GM19468 (cell line): ENCODE measurements at regions not wholly inside any gene's neighbourhood (a gene's known extent, or its start where the extent isn't known, plus 50 kb on each side); places are given as distances from the start of the nearest gene placed in this dataset.

Experiments used
- ATAC-seq: cut with Tn5 transposase; IDR thresholded peaks from one replicate; pipeline ENCODE4 v1.9.1; 2021; ENCODE audit warnings: mild to moderate bottlenecking, moderate library complexity, moderate number of reproducible peaks; ENCODE audit not compliant: unreplicated experiment; ENCODE audit errors: extremely low read depth

DNA sequence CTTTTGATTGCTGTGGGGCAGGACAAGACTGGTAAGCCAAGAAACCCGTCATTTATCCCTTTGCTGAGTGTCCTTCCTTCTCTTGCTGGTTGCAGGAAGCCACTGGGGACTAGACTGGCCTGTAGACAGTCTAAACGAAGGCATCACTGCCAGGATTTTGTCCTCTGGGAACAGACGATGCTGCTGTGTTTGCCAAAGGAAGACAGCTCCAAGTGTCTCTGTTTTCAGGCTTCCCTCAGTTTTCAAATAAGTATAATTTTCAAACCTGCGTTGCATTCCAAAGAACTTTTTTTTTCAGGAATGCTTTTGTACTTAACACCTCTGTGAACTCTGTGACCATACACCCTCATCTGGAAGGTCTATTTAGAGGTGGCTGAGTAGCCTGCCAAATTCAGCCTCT is 269.4 kb downstream of the HLX start:
- no peak for ATAC-seq

DNA sequence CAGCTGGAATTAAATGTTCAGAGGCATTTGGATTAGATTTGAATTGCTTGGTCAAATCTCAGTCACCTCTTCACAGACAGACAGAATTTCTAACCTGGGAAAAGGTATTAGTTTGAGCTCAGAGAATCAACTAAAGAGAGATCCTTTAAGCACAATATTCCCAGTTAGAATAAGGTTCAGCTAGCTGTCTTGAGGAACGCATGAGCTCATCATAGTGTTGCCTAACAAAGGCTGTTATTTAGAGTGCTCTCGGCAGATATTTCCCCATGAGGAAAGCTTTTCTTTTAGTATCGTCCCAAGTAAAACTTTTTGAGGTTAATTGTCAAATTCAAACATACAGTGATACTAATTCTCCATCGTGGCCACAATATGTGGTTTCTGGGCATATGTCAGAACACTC is 269.9 kb downstream of the HLX start:
- ATAC-seq, result no peak

DNA sequence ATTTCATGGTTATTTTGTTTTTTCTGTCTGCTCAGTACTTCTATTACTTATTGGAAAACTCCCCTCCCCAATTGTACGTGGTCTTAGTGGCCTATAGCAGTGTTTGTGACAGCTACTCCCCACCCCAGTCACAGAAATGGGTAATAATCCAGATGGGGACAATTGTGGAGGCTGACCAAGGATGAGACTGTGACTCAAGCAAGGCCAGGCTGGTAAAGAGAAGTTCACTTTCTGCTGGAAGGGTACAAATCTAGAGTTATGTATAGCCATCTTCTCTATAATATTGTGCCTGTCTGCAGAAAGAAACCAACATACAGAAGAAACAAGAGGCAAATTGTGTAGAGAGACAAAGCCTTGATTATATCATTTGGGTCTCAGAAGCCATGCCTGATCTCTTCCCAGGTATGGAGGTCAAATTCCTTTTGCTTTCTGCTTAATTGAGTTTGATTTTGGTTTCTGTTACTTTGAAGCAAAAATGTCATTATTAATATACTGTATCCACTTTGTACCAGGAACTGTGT is 270.4 kb downstream of the HLX start:
- no peak for ATAC-seq

DNA sequence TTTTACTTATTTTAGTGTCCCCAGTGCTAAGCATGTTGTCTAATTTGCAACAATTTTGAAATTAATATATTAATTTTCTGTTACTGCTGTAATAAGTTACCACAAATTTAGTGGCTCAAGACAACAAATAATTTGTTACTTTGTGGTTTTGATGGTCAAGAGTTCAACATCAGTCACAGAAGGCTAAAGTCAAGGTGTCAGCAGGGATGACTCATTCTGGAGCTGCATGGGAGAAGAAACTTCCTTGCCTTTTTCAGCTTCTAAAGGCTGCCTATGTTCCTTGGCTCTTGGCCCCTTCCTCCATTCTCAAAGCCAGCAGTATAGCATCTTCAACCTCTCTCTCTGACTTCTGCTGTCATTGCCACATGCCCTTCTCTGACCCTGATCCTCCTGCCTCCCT is 271.8 kb downstream of the HLX start:
- no peak for ATAC-seq

DNA sequence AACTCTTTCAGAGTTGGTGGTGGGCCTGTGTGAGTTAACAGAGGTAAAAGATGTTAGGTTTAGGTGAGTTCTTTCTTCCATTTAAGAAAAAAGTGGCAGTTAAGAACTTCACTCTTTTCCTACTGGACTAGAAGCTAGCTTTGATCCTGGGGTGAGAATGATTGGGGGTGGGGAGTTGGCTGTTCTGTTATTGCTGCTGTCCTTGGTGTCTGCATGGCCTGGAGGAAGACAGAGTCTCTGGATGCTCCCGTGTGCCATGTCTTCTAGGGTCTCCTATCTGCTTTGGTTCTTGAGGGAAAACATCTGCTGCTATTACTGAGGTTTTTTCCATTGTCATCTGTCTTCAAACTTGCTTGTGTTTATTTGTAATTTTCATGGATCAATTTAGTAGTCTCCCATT is 275.7 kb downstream of the HLX start:
- no peak for ATAC-seq

DNA sequence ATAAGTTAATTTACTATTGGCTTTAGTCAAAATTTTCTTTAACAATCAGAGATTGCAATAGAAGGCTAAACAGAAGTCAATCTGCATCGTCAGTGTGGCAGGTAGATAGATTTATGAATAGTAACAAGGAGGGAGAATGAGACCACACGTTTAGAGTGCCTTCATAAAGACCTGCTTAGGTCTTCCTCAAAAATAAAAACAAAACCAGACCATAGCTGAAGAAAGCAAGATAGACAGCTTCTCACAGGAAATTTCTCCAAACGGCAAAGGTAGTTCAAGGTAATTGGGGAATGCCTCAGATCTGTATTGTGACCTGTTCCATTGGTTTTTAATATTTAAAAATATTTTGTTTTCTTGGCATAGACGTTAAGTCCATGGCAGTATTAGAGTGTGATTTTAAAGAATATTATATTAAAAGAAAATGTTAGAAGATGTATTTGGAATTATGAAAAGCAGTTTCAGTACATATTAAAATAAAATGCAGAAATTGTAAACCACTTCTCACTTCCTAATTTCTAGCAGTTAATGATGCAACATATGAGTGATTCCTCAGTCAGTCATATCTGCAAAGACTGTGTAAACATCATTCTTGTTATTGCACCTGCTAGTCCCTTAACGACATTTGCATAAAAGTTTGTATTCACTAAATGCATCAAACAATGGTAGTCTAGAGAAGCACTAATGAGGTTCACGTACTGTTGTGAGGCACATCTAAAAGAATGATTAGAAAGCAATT is 278.0 kb downstream of the HLX start:
- peak; percentile 99 for ATAC-seq

DNA sequence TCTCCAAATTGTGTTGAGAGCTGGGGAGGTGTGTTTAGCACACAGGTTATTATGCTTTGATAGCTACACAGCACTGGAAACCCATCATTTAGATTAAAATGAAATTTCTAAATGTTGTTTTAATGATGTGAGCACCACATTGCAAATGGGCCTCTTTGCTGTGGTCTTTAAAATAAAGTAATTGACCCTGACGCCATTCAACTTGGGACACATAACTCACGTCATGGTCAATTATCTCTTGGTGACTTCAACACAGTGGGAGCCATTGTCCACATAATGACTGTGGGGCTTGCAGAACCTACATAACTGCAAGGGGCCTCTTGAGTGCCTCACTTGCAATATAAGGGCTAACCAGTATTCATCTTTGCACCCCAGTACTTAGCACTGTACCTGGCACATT is 280.4 kb downstream of the HLX start:
- no peak for ATAC-seq

DNA sequence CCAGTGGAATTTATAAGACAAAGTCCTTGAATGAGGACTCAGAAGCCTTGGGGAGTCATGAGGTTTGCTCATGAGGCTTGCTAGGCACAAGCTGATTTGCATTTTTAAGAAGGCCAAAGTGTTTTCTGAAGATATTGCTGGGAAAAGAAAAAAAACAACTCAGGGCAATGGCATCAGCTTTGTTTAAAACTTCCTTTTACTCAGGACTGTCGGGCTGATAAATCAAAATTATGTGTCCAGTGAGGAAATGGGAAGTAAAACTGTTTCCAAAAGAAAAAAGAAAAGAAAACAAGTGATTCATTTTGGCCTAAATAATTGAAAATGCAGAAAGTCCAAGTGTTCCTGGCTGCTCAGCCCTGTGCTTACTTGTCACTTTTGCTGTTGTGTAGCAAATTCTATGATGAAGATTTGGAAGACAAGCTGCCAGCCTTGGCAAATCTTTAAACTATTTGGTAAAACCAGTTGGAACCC is 282.4 kb downstream of the HLX start:
- ATAC-seq, result no peak

DNA sequence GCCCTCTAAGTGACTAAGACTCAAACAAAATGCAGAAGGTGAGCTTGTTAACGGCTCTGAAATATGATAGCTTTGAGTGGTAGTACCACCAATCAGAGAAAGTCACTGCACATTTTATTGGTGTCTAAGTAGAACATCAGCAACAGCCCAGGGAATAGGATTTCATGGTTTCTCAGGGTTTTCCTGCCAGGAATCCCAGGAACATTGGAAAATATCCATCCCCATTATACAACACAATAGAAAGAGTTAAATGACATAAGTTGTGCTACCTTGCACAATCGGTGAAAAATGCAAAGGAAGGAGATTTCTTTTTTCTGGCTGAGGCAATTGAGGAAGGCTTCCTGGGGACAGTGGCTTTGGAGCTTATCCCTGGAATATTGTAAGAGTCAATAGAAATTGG is 283.1 kb downstream of the HLX start:
- ATAC-seq, result no peak

DNA sequence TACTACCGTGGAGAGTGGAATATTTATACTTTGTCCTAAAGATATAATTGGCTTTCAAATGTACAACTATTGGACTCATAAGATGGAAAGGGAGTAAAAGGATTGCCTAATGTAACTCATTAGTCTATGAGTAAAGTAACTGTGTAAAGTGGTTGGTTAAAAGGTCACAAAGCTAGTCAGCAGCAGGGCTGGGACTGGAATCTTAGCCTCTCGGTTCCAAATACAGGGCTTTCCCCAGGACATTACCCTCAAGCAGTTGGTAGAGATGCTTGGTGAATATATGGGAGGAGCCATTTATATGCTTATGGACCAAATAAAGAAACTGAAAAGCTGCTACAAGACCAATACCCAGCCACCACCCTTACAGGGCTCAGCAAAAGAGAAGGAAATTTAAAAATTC is 283.7 kb downstream of the HLX start:
- ATAC-seq, result no peak

DNA sequence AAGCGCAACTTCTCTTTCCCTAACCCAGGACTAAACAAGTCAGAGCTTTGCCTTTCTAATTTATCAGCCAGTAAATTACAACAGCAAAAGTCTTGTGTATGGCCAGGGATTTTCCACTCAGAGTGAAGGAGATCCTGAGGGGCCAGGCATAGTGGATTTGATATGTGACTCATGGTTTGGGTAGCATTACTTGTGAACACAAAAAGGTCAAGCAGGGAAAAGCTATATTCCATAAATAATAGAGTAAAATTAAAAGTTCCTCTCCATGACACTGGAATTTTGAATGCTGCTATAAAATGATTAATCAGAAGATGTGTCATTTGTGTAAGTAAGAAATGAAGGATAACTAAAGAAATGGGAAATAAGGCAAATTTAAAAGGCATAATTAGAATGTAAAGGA is 284.8 kb downstream of the HLX start:
- no peak for ATAC-seq

DNA sequence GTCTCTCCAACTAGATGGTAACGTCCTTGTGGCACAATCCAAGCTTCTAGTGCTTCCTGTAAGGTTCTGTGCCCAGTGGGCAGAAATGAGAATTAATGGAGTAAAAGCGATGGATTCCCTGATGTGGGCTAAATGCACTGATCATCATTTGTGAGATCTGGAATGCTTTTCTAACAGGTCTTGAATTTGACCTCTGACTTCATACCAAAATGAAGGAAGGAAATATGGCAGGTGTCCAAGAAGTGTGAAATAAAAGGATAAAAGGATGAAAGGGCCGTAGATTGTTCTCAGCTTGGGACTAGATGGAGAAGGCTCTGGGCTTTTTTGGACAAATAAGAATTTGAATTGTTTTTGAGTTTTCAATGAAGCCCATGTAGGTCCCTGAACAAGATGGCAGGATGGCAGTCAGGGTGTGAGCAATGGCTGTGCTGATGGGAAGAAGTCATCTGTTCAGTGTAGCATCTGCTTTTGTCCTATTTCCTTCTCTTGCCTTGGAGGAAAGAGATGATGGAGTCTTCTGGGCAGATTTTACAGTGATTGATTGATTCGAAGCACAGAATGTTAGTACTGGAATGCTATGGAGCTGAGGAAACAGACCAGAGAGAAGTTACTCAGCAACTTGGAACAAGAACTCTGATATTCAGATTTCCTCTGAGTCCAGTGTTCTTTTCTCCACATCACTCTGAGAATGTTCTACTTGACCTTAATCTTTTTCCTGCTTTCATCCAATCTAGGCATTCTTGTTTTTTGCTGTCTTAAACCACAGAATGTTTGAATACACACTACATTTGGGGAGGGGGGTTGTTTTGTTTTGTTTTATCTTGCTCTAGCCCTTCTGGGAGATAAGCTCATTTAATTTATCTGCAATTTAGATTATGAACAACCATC is 286.0 kb downstream of the HLX start:
- ATAC-seq, result no peak

DNA sequence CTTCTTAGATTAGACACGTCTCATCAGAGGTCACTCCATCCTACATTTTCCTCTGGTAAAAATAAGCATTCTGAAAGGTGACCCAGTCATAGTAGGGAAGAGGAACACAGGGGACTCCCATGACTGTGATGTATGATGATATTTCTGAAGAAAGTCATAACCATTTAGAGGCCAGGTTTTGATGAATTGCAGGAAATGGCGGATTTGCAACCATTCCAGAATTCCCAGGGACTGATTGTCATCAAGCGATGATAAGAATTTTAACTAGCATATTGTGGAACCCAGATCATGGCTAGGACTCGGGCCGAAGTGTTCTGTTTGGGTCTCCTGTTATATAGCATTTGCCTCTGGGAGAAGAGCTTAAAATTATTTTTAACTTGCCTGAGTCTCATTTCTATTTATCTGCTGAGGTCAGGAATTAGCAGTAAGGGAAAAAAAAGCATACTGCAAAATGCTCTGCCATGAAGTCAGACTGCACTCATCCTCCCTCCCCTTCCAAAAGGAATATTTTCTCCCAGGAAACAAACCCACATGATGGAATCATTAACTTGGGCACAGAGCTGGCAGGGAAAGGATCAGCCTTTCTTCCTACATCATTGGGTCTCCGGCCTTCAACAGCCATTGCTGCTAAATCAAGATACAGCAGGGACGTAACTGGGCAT is 286.7 kb downstream of the HLX start:
- no peak for ATAC-seq

DNA sequence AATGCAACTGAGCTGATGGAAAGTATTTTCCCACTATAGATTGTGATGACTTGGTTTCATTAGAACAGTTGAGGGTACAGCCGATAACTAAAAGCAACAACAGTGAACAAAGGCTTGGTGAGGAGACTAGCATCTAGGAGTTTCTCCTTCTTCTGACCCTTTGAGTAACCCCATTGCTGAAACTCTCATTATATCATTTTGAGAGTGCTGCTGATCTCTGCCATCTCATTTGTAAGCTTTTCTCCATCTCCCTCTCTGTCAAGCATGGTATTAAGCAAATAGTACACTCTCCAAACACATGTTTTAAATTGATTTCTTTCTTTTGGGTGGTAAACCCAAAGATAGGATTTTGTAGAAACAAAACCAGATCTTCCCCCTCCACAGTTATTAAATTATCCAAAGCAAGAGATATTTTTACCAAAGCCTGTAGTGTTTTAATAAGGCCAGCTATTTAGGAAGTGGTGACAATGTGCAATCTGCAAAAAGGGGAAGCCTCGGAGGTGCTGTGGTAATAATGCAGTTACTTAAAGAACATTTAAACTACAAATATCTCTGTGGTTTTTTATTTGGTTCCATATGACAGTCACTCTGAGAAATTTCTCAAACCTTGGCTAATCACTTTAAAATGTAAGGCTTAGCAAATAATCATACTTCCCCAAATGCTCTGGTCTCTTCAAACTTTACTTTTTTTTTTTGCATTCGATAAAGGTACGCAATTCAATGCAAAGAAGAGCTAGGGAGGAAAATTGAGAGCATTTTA is 287.5 kb downstream of the HLX start:
- ATAC-seq, result peak; percentile 62

DNA sequence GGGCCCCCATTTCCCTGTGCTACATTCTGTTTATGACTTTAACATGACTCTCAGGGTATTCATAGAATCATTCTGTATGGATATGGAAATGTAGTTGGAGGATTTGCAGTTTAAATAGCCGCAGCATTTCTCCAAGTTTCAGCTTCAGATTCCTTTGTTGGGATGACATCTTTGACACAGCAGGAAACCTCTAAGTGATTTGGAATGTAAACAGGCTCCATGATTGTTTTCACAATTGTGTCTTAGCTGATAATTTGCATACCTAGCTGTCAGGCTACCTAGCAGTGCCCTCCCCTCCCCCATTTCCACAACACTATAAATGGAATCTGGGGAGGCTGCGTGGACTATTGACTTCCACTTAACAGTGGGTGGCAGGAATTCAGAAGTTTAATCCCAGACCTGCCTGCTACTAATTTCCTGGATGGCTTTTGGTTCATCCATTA is 290.2 kb downstream of the HLX start:
- no peak for ATAC-seq

DNA sequence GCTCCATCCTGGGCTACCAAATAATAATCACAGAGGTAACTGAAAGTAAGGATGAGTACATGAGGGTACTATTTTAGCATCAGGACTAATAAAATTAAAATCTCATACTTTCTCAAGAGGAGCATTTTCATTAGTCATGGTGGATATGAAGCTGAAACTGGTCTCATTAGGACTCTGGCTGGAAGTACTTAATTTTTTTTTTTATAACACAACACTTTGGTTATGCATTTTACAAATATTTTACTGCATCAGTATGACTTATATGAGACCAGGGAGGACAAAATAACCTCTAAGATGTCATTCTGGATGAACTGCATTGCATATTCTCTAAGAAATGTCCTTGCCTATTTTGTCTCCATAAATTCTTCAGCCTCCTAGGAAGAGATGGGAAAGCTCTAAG is 290.9 kb downstream of the HLX start:
- ATAC-seq, result no peak

DNA sequence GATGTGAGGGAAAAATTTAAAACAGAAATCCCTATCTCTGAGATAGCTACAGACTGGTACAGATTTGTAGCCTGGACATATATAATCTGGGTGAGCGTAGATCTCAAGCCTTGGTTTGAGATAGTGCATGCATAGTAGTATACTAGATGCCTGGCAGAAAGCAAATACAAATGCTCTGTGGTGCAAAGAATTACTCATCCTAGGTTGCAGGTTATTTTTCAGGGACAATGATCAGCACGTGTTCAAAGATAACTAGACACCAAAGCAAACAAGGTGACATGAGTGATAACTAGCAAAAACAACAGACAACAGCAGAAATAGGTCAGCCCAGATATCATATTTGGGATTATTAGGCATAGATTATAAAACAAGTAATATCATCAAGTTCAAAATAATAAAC is 292.5 kb downstream of the HLX start:
- no peak for ATAC-seq

DNA sequence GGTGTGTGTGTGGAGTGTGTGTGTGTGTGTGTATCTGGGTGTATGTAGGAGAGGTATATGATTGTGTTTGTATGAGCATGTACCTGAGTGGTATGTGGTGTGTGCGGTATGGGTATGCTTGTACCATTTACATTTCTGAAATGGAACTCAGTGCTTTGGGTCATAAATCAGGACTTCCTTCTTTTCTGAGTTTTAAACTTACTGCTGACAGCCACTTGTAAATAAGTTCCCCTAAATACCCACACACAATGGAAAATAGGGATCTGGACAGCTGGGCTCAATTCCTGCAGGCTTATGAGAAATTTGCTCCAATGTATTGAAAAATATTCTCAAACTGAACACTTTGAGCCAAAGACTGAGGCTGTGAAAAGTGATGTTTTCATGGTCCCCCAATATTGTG is 293.6 kb downstream of the HLX start:
- no peak for ATAC-seq

DNA sequence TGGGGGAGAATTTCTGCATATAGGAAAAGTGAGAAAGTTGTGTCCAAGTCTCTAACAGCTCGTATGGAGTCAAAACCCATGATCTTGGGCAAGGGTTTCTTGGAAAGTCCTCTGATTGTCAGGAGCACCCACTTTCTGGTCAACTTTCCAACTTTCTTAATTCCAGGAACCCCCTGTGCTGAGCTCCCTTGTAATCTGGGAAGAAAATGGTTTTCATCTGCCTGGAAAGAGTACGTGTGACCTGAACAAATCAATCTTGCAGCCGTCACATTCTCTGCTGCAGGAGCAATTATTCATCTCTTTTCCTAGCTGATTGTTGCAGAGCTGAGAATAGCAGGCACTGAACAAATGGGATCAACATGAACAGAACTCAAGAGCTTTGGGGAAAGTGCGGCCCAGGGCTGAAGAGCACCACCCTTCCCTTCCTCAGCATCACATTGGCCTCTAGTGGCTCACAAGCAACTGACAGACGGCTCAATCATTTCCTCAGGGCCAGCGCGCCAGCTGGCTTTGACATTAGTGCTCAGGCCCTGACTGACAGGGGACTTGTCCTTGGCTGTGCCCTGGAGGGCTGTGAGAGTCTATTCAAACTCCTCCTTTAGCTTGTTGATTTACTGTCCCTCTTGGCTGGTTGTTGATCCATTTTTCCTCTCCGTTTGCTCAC is 295.2 kb downstream of the HLX start:
- ATAC-seq, result no peak

DNA sequence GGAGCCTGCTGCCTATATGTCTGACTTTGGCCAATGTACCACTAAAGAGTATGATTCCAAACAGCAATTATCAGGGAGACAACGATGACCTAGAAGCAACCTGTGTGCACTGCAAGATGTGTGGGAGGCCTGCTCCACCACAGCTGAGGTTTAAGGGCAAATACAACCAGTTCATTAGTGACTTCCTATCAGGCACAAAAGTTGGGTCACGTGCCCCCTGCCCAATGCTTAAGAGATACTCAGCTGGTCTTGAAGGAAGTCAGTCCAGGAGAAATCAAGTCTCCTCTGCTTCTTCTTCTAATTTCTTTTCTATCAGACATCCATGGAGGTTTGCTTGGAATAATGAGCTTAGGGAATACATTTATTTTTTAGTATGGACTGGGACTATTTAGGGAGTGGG is 296.0 kb downstream of the HLX start:
- no peak for ATAC-seq
